Aorta (tissue), 5 donors: ENCODE measurements at regions not wholly inside any gene's neighbourhood (a gene's known extent, or its start where the extent isn't known, plus 50 kb on each side); places are given as distances from the start of the nearest gene placed in this dataset.

Experiments
- ATAC-seq: fragments of 200-7000 bp; cut with Tn5 transposase; one replicate; pipeline ENCODE4 v1.9.1; 2022; ENCODE audit warnings: moderate library complexity; ENCODE audit not compliant: low FRiP score
- DNase-seq, 2 donors: peaks; one replicate each; pipeline ENCODE4 v3.0.0-alpha.2; 2020
- H3K27ac ChIP-seq, 2 donors: one replicate each; pipeline ENCODE4 v1.5.1; 2013; ENCODE audit warnings: low read length in 2 of 2, mild to moderate bottlenecking in 2 of 2, moderate library complexity in 2 of 2, control low read depth in 1 of 2, inconsistent platforms in 1 of 2, low read depth in 1 of 2
- H3K27me3 ChIP-seq, 2 donors: one replicate each; pipeline ENCODE4 v1.6.1; 2013; ENCODE audit warnings: control low read depth in 1 of 2, low read length in 1 of 2, mild to moderate bottlenecking in 1 of 2, moderate library complexity in 1 of 2; ENCODE audit not compliant: insufficient read depth in 2 of 2, control insufficient read depth in 1 of 2
- H3K36me3 ChIP-seq, 2 donors: one replicate each; pipeline ENCODE4 v1.6.1; 2013; ENCODE audit warnings: control low read depth in 1 of 2, low read length in 1 of 2, mild to moderate bottlenecking in 1 of 2; ENCODE audit not compliant: insufficient read depth in 2 of 2, control insufficient read depth in 1 of 2
- H3K4me1 ChIP-seq, 2 donors: one replicate each; pipeline ENCODE4 v1.6.1; 2013; ENCODE audit warnings: low read length in 2 of 2, control low read depth in 1 of 2, mild to moderate bottlenecking in 1 of 2, moderate library complexity in 1 of 2; ENCODE audit not compliant: insufficient read depth in 2 of 2, control insufficient read depth in 1 of 2
- H3K4me3 ChIP-seq, 2 donors: one replicate each; pipeline ENCODE4 v1.5.1; 2013; ENCODE audit warnings: low read length in 2 of 2, control low read depth in 1 of 2, mild to moderate bottlenecking in 1 of 2
- H3K9me3 ChIP-seq: one replicate; pipeline ENCODE4 v1.6.1; 2013; ENCODE audit warnings: mild to moderate bottlenecking, low read length; ENCODE audit not compliant: control insufficient read depth
- WGBS, 2 donors: extraction: QIAGEN DNeasy Blood & Tissue Kit; methylation state at CpG; one replicate each; pipeline ENCODE4 v1.1.7; 2013; 5-methylcytosine and 5-hydroxymethylcytosine counted together
- intact Hi-C, 2 donors: fragments of 100-400 bp; cut with DNase I; formaldehyde crosslinking; loops; one replicate each; pipeline versions ENCODE4 v1.14.2 to v1.15.0; 2022
- donor health status: healthy with polysubstance abuse.
- donor health status: Bipolar disorder and iron deficiency.
- donor health status: DM: no; HTN: no; CAD: no.
- donor health status: DM: no; HTN: no; CAD: no.
- donor health status: DM: yes; HTN: yes; CAD: no.

- Histone ChIP-seq H3K4me1 (no peaks in the 10 kb centered on the region), H3K27ac (no peak overlapping the region), H3K36me3 (no peaks in the 10 kb centered on the region), H3K9me3 (no peaks in the 10 kb centered on the region), H3K27me3 (no peaks in the 10 kb centered on the region), H3K4me3 (no peak overlapping the region)
- intact Hi-C loops, result no loop called here
- WGBS, 2 donors, result 34 to 46% methylated on average over 1 of the region's 1 CpG
- DNase-seq (no peak), ATAC-seq (no peak)
Observed at GRCh38 chr3:87856126-87856525, 202.7 kb downstream of the CGGBP1 start.

DNA sequence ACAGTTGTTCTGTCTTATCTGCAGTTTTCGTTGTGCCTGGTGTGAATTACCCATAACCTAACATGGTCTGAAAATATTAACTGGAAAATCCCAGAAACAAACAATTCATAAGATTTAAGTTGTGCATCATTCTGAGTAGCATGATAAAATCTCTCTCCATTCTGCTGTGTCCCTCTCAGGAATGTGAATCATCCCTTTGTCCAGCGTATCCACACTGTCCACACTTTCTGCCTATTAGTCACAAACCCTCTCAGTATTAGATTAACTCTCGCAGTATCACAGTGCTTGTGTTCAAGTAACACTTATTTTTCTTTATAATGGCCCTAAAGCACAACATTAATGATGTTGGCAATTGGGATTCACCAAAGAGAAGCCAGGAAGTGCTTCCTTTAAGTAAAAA is 203.2 kb downstream of the CGGBP1 start:
- H3K36me3 ChIP-seq, result no peaks in the 10 kb centered on the region
- no peaks in the 10 kb centered on the region for H3K27me3 ChIP-seq
- no peaks in the 10 kb centered on the region for H3K4me1 ChIP-seq
- no peaks in the 10 kb centered on the region for H3K9me3 ChIP-seq
- no peak overlapping the region for H3K27ac ChIP-seq
- ATAC-seq (no peak), DNase-seq (no peak)
- H3K4me3 ChIP-seq, result no peak overlapping the region
- WGBS, 2 donors, result 54 to 61% methylated on average over 3 of the region's 3 CpGs
- intact Hi-C loops, result no loop called here

- Histone ChIP-seq H3K4me3 (no peak overlapping the region), H3K36me3 (no peaks in the 10 kb centered on the region), H3K4me1 (no peaks in the 10 kb centered on the region), H3K9me3 (no peaks in the 10 kb centered on the region), H3K27me3 (no peaks in the 10 kb centered on the region), H3K27ac (no peak overlapping the region)
- DNase-seq, result no peak
- WGBS, 2 donors, result 75 to 79% methylated on average over 1 of the region's 1 CpG
- no peak for ATAC-seq
- intact Hi-C loops, result no loop called here
Observed at GRCh38 chr3:87855211-87855610, 203.6 kb downstream of the CGGBP1 start.

- 82 to 84% methylated on average over 2 of the region's 2 CpGs for WGBS, 2 donors
- DNase-seq (no peak), ATAC-seq (no peak)
- intact Hi-C loops, result no loop called here
- no peak overlapping the region for H3K4me3 ChIP-seq
- H3K9me3 ChIP-seq, result no peaks in the 10 kb centered on the region
- no peaks in the 10 kb centered on the region for H3K36me3 ChIP-seq
- no peaks in the 10 kb centered on the region for H3K4me1 ChIP-seq
- no peak overlapping the region for H3K27ac ChIP-seq
- H3K27me3 ChIP-seq, result no peaks in the 10 kb centered on the region
Observed at GRCh38 chr3:87848003-87848402, 210.8 kb downstream of the CGGBP1 start.

GRCh38 chr3:87837076-87837475 is 221.7 kb downstream of the CGGBP1 start:
- H3K27me3 ChIP-seq, result no peaks in the 10 kb centered on the region
- no peaks in the 10 kb centered on the region for H3K36me3 ChIP-seq
- no peaks in the 10 kb centered on the region for H3K9me3 ChIP-seq
- H3K27ac ChIP-seq, result no peak overlapping the region
- intact Hi-C loops, result no loop called here
- H3K4me1 ChIP-seq, result no peaks in the 10 kb centered on the region
- no peak for DNase-seq
- 60 to 61% methylated on average over 1 of the region's 1 CpG for WGBS, 2 donors
- no peak for ATAC-seq
- H3K4me3 ChIP-seq, result no peak overlapping the region

DNA sequence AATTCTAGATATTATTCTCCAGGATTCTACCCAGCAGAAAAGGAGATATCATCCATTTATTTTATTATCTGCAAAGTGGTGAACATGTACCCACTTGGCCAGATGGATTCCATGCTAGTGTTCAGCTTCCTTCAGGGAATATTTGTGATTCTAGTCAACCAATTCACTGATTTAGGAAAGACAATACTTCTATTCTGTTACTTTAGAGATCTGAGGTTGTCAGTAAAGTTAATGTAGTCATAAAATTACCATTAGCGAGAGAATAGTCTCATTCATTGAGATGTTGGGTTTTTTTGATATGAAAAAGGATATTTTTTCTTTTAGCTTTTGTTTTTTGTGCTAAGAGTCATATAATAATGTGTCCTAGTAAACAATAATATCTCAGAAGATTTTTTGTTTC is 222.8 kb downstream of the CGGBP1 start:
- DNase-seq, result no peak
- WGBS, 2 donors, result 79% methylated on average over 1 of the region's 1 CpG
- intact Hi-C loops, result no loop called here
- Histone ChIP-seq H3K36me3 (no peaks in the 10 kb centered on the region), H3K4me1 (no peaks in the 10 kb centered on the region), H3K27ac (no peak overlapping the region), H3K9me3 (no peaks in the 10 kb centered on the region), H3K4me3 (no peak overlapping the region), H3K27me3 (no peaks in the 10 kb centered on the region)
- ATAC-seq, result no peak

- DNase-seq, result no peak
- no peak overlapping the region for H3K27ac ChIP-seq
- no peaks in the 10 kb centered on the region for H3K4me1 ChIP-seq
- H3K36me3 ChIP-seq, result no peaks in the 10 kb centered on the region
- H3K4me3 ChIP-seq, result no peak overlapping the region
- H3K9me3 ChIP-seq, result no peaks in the 10 kb centered on the region
- no peaks in the 10 kb centered on the region for H3K27me3 ChIP-seq
- 87 to 89% methylated on average over 4 of the region's 4 CpGs for WGBS, 2 donors
- intact Hi-C loops, result no loop called here
- no peak for ATAC-seq
Observed at GRCh38 chr3:87835236-87835635, 223.6 kb downstream of the CGGBP1 start.

- DNase-seq (no peak), ATAC-seq (no peak)
- H3K4me3 ChIP-seq, result no peak overlapping the region
- WGBS, 2 donors, result 28 to 43% methylated on average over 2 of the region's 2 CpGs
- intact Hi-C loops, result no loop called here
- H3K27ac ChIP-seq, result no peak overlapping the region
- H3K36me3 ChIP-seq, result no peaks in the 10 kb centered on the region
- no peaks in the 10 kb centered on the region for H3K4me1 ChIP-seq
- no peaks in the 10 kb centered on the region for H3K9me3 ChIP-seq
- H3K27me3 ChIP-seq, result no peaks in the 10 kb centered on the region
Observed at GRCh38 chr3:87834327-87834726, 224.5 kb downstream of the CGGBP1 start.

- no peak for ATAC-seq
Observed at GRCh38 chr3:87833039-87833377, 225.8 kb downstream of the CGGBP1 start.

GRCh38 chr3:87828046-87828445 is 230.8 kb downstream of the CGGBP1 start:
- Histone ChIP-seq H3K4me3 (no peak overlapping the region), H3K4me1 (no peaks in the 10 kb centered on the region), H3K9me3 (no peaks in the 10 kb centered on the region), H3K36me3 (no peaks in the 10 kb centered on the region), H3K27ac (no peak overlapping the region), H3K27me3 (no peaks in the 10 kb centered on the region)
- no peak for DNase-seq
- ATAC-seq, result no peak
- intact Hi-C loops, result no loop called here
- WGBS, 2 donors, result 38 to 47% methylated on average over 3 of the region's 3 CpGs

More at GRCh38 chr3:87833039-87833377, 225.8 kb downstream of the CGGBP1 start:
- H3K27me3 ChIP-seq, result no peaks in the 10 kb centered on the region
- H3K4me3 ChIP-seq, result no peak overlapping the region
- no peak for DNase-seq
- H3K4me1 ChIP-seq, result no peaks in the 10 kb centered on the region
- no peaks in the 10 kb centered on the region for H3K9me3 ChIP-seq
- no peak overlapping the region for H3K27ac ChIP-seq
- H3K36me3 ChIP-seq, result no peaks in the 10 kb centered on the region
- intact Hi-C loops, result no loop called here
